Activated gamma-delta T cell treated with Interleukin-2 at 50 U/mL for 16 hours (primary cell): ENCODE measurements at regions not wholly inside any gene's neighbourhood (a gene's known extent, or its start where the extent isn't known, plus 50 kb on each side); places are given as distances from the start of the nearest gene placed in this dataset.

Experiments used
- DNase-seq: peaks from one replicate; pipeline ENCODE4 v3.0.0-alpha.2; 2020

- no peak for DNase-seq
Measured at GRCh38 chr15:62446984-62447383, 281.9 kb upstream of the C2CD4B start.

- no peak for DNase-seq
Measured at GRCh38 chr15:62447742-62448141, 282.7 kb upstream of the C2CD4B start.

- no peak for DNase-seq
Measured at GRCh38 chr15:62449638-62450037, 284.6 kb upstream of the C2CD4B start.

- no peak for DNase-seq
Measured at GRCh38 chr15:62450061-62450460, 285.0 kb upstream of the C2CD4B start.

GRCh38 chr15:62452026-62452425 lies 286.9 kb upstream of the C2CD4B start:
- DNase-seq, result no peak

- DNase-seq, result no peak
Measured at GRCh38 chr15:62452667-62453066, 287.6 kb upstream of the C2CD4B start.

GRCh38 chr15:62453375-62453774 lies 288.3 kb upstream of the C2CD4B start:
- DNase-seq, result no peak

GRCh38 chr15:62453981-62454380 lies 288.9 kb upstream of the C2CD4B start:
- DNase-seq, result no peak

GRCh38 chr15:62454567-62455172 lies 289.6 kb upstream of the C2CD4B start:
- no peak for DNase-seq

- no peak for DNase-seq
Measured at GRCh38 chr15:62455441-62455921, 290.4 kb upstream of the C2CD4B start.

GRCh38 chr15:62456011-62456920 lies 291.2 kb upstream of the C2CD4B start:
- DNase-seq, result no peak

GRCh38 chr15:62457100-62457499 lies 292.0 kb upstream of the C2CD4B start:
- no peak for DNase-seq

- no peak for DNase-seq
Measured at GRCh38 chr15:62459875-62460274, 294.8 kb upstream of the C2CD4B start.

GRCh38 chr15:62462268-62462667 lies 297.2 kb upstream of the C2CD4B start:
- no peak for DNase-seq

GRCh38 chr15:62462721-62463120 lies 297.6 kb upstream of the C2CD4B start:
- no peak for DNase-seq

- DNase-seq, result no peak
Measured at GRCh38 chr15:62464705-62465104, 299.6 kb upstream of the C2CD4B start.

- no peak for DNase-seq
Measured at GRCh38 chr15:62465173-62465572, 300.1 kb upstream of the C2CD4B start.

- no peak for DNase-seq
Measured at GRCh38 chr15:62469478-62469873, 304.4 kb upstream of the C2CD4B start.

GRCh38 chr15:62469874-62470688 lies 305.0 kb upstream of the C2CD4B start:
- DNase-seq, result no peak

- DNase-seq, result no peak
Measured at GRCh38 chr15:62472616-62473299, 307.7 kb upstream of the C2CD4B start.

GRCh38 chr15:62474021-62474770 lies 309.1 kb upstream of the C2CD4B start:
- DNase-seq, result no peak

GRCh38 chr15:62474771-62475124 lies 309.7 kb upstream of the C2CD4B start:
- no peak for DNase-seq
